DOHH2 (cell line): ENCODE measurements at regions not wholly inside any gene's neighbourhood (a gene's known extent, or its start where the extent isn't known, plus 50 kb on each side); places are given as distances from the start of the nearest gene placed in this dataset.

ENCODE experiments used
- H3F3A ChIP-seq: fragments of 200-600 bp; sonication (generic), shearing (Covaris generic); 2 replicates; pipeline ENCODE4 v1.6.0; 2016; ENCODE audit warnings: antibody characterized with exemption, mild to moderate bottlenecking; ENCODE audit not compliant: control insufficient read depth, insufficient read depth
- H3K27ac ChIP-seq: fragments of 200-600 bp; sonication (generic); 2 replicates; pipeline ENCODE4 v1.5.1; 2014; ENCODE audit warnings: low read depth, mild to moderate bottlenecking, low read length, moderate library complexity
- H3K27me3 ChIP-seq: fragments of 200-600 bp; sonication (generic); 2 replicates; pipeline ENCODE4 v1.6.1; 2014; ENCODE audit warnings: mild to moderate bottlenecking, low read length, mixed read lengths; ENCODE audit not compliant: control insufficient read depth
- H3K36me3 ChIP-seq: fragments of 200-600 bp; sonication (generic); 2 replicates; pipeline ENCODE4 v1.6.1; 2014; ENCODE audit warnings: mild to moderate bottlenecking, low read length, moderate library complexity, mixed read lengths; ENCODE audit not compliant: control insufficient read depth
- H3K4me1 ChIP-seq: fragments of 200-600 bp; sonication (generic); 2 replicates; pipeline ENCODE4 v1.6.1; 2014; ENCODE audit warnings: mild to moderate bottlenecking, low read length, mixed read lengths; ENCODE audit not compliant: control insufficient read depth
- H3K4me2 ChIP-seq: fragments of 200-600 bp; sonication (generic); 2 replicates; pipeline ENCODE4 v1.6.0; 2014; ENCODE audit warnings: mild to moderate bottlenecking, low read length, moderate library complexity
- H3K4me3 ChIP-seq: fragments of 200-600 bp; sonication (generic); 2 replicates; pipeline ENCODE4 v1.5.1; 2014; ENCODE audit warnings: mild to moderate bottlenecking, low read length, mixed read lengths
- H3K79me2 ChIP-seq: fragments of 200-600 bp; sonication (generic); 2 replicates; pipeline ENCODE4 v1.6.1; 2014; ENCODE audit warnings: mild to moderate bottlenecking, low read length, mixed read lengths; ENCODE audit not compliant: control insufficient read depth
- H3K9me2 ChIP-seq: fragments of 200-600 bp; sonication (generic); replicated peaks from 2 replicates; pipeline ENCODE4 v1.6.1; 2014; ENCODE audit warnings: mild to moderate bottlenecking, low read length, mixed read lengths; ENCODE audit not compliant: control insufficient read depth
- H3K9me3 ChIP-seq: fragments of 200-600 bp; sonication (generic); 2 replicates; pipeline ENCODE4 v1.6.1; 2014; ENCODE audit warnings: antibody characterized with exemption, low read length, mixed read lengths; ENCODE audit not compliant: control insufficient read depth, insufficient read depth
- H4K20me1 ChIP-seq: fragments of 200-600 bp; sonication (generic); 2 replicates; pipeline ENCODE4 v1.6.0; 2014; ENCODE audit warnings: low read depth, mild to moderate bottlenecking, antibody characterized with exemption, low read length, moderate library complexity; ENCODE audit not compliant: control insufficient read depth, insufficient read depth
- EZH2phosphoT487 ChIP-seq: fragments of 200-600 bp; sonication (generic); IDR thresholded peaks from 2 replicates; pipeline ENCODE4 v1.6.1; 2017; ENCODE audit warnings: borderline replicate concordance, mild to moderate bottlenecking, antibody characterized with exemption, low read length, moderate library complexity, mixed read lengths
- TF ChIP-seq, protein P1 (sequence below): fragments of 200-600 bp; sonication (generic); IDR thresholded peaks from one replicate; pipeline ENCODE4 v1.5.1; 2014; ENCODE audit warnings: antibody characterized with exemption, mild to moderate bottlenecking, low read depth, low read length; ENCODE audit not compliant: poor library complexity, severe bottlenecking

DNA sequence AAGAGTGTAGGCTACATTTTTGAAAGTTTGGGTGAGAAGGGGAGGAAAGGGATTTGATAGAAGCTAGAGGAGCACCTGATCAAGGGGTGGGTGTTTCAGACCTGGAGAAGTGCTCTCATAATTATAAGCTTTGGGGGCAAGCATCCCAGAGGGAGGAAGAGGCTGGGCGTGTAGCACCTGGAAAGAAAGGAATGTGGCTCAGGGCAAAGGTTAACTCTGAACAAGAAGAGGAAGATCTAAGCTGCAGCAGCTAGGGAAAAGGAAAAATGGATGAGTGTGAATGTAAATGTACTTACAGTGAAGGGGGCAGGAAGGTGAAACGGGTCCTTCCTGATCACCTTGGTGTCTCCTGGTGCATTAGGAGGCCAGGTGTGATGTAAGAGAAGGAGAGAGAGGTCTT lies 49.8 kb upstream of the ANKRD55 start:
- Histone ChIP-seq H3K4me2 (no peak overlapping the region), H3K9me3 (no peaks in the 10 kb centered on the region), H3K36me3 (no peaks in the 10 kb centered on the region), H3K9me2 (no peaks in the 10 kb centered on the region), H3K79me2 (no peaks in the 10 kb centered on the region), H3K27me3 (no peaks in the 10 kb centered on the region), H3F3A (no peaks in the 10 kb centered on the region), H3K4me3 (no peak overlapping the region), H3K27ac (no peak overlapping the region), H3K4me1 (no peaks in the 10 kb centered on the region), H4K20me1 (no peaks in the 10 kb centered on the region)
- TF ChIP-seq, protein P1, sequence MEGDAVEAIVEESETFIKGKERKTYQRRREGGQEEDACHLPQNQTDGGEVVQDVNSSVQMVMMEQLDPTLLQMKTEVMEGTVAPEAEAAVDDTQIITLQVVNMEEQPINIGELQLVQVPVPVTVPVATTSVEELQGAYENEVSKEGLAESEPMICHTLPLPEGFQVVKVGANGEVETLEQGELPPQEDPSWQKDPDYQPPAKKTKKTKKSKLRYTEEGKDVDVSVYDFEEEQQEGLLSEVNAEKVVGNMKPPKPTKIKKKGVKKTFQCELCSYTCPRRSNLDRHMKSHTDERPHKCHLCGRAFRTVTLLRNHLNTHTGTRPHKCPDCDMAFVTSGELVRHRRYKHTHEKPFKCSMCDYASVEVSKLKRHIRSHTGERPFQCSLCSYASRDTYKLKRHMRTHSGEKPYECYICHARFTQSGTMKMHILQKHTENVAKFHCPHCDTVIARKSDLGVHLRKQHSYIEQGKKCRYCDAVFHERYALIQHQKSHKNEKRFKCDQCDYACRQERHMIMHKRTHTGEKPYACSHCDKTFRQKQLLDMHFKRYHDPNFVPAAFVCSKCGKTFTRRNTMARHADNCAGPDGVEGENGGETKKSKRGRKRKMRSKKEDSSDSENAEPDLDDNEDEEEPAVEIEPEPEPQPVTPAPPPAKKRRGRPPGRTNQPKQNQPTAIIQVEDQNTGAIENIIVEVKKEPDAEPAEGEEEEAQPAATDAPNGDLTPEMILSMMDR, result no peak
- TF ChIP-seq EZH2phosphoT487, result no peak
